Retina (tissue), 1 donor: ENCODE measurements at regions not wholly inside any gene's neighbourhood (a gene's known extent, or its start where the extent isn't known, plus 50 kb on each side); places are given as distances from the start of the nearest gene placed in this dataset.
"Not testable (repeated sequence)": the region's sequence is repeated elsewhere in the genome, so short reads cannot be mapped to it uniquely, and the experiment has no call there.

ENCODE experiments used
- DNase-seq: peaks from one replicate; pipeline ENCODE4 v3.0.0-alpha.2; 2016

DNA sequence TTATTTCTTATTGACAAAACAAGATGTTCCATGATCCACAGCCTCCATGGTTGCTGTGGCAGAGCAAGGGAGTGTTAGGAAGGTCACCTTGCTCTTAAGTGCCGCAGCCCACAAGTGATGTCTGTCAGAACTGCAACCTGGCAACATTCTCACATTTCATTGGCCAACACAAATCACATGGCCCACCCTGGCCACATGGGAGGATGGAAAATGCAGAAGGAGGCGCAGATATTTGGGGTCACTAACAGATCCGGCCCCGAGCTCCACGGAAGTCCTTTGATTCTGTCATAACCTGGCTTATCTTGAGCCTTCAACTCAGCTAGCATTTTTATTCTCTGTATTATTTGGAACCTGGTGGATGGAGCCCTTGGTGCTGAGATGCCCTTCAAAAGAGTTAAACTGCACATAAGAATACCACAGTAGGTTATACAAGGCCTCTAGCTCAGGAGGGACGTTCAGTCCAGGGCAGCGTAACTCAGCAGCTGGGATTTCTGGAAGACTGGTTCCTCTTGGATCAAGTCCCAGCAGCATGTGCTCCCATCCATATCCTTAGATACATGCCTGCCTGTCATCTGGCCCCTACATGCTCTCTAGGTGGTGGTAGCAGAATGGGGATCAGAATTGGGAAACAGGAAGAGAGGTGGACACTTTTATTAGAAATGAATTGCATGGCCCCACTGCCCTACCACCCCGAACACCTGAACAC is 508.1 kb downstream of the HAPSTR1 start:
- no peak for DNase-seq

- DNase-seq, result no peak
Observed at GRCh38 chr16:9602189-9602588, 510.7 kb downstream of the HAPSTR1 start.

- peak; percentile 61 for DNase-seq
Observed at GRCh38 chr16:9603316-9603715, 511.9 kb downstream of the HAPSTR1 start.

- DNase-seq, result no peak
Observed at GRCh38 chr16:9607515-9608230, 516.2 kb downstream of the HAPSTR1 start.

DNA sequence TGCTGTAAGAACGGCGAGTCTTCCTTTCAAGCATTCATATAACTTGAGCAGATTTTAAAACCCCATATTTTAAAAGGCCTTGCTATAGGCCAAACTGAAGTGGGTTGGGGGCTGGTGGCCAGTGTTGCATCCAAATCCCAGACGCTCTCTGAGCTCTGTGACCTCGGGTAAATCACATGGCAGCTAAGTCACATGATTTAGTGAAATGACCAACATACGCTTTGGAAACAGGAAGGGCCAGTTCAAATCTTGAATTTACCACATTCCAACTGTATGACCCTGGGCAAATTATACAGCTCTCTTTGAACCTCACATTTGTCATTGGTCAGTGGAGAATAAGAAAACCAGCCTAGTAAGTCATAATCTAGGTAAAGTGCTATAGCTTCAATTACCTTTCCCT is 519.3 kb downstream of the HAPSTR1 start:
- DNase-seq, result no peak

DNA sequence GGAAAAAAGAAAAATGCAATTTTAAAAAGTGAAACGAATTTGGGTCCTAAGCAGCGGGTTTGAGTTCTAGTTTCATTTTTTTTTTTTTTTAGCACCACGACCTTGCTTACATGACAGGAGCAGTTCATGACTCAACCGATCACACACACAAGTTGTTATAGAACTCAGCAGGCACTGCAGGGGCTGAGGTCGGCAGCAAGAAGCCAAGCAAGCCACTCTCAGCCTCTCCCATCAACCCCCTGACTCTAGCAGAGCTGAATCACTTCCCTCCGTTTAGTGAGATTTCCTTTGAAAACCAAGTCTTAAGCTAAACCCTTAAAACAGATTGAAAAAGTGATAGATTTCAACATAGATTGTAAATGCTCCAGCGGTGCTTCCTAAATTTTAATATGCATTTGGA is 520.8 kb downstream of the HAPSTR1 start:
- no peak for DNase-seq

DNA sequence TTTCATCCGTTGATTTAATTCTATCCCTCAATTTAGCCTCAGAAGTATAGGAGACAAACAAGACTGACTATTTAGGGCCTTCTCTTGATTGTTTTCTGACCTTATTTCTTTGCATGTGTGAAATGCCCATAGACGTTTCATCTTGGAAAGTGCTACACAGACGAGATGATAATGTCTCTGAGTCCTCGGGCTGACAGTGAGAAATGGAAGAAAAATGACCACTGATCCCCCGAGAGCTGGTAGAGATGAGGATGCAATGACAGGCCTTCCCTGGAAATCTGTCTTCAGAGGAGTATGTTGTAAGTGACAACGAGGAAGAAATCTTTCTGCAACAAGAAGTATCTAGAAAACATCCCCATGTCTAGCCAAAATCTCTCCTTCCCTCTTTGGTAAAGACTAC is 522.9 kb downstream of the HAPSTR1 start:
- DNase-seq, result no peak

DNA sequence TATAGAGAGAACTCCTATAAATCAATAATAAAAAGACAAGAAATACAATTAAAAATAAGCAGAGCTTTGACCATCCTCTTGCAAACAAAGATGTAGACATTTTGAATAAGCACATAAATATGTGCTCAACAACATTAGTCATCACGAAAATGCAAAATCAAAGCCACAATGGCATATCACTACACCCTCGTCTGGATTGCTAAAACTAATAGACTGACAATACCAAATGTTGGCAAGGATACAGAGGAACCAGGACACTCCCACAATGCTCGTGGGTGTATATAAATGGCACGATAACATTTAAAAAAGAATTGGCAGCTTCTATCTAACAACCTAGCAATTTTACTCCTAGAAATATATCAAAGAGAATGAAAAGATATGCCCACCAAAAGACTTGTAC is 530.8 kb downstream of the HAPSTR1 start:
- DNase-seq, result no peak

GRCh38 chr16:9625122-9625521 is 533.7 kb downstream of the HAPSTR1 start:
- no peak for DNase-seq

- no peak for DNase-seq
Observed at GRCh38 chr16:9627427-9627826, 536.0 kb downstream of the HAPSTR1 start.

DNA sequence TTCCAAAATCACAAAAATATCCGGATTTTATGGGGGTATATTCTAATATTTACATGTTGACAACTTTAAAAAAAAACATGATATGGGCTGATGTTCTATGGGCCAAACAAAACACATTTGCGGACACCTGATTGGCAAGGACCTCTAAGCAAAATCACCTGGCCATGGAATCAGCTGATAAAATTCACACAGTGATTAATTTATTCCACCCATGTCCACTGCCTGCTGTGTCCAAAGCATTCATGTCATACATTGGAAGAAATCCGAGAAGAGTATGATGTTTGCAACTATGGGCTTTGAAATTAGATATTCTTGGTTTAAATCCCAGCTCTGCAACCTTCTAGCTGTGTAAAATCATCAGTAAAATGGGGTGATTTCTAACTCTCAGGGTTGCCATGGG is 538.7 kb downstream of the HAPSTR1 start:
- no peak for DNase-seq

- no peak for DNase-seq
Observed at GRCh38 chr16:9630985-9631384, 539.5 kb downstream of the HAPSTR1 start.

- DNase-seq, result no peak
Observed at GRCh38 chr16:9633844-9634243, 542.4 kb downstream of the HAPSTR1 start.

GRCh38 chr16:9635150-9635720 is 543.8 kb downstream of the HAPSTR1 start:
- not testable (repeated sequence) for DNase-seq

GRCh38 chr16:9644258-9644657 is 538.0 kb downstream of the GRIN2A start:
- DNase-seq, result no peak

DNA sequence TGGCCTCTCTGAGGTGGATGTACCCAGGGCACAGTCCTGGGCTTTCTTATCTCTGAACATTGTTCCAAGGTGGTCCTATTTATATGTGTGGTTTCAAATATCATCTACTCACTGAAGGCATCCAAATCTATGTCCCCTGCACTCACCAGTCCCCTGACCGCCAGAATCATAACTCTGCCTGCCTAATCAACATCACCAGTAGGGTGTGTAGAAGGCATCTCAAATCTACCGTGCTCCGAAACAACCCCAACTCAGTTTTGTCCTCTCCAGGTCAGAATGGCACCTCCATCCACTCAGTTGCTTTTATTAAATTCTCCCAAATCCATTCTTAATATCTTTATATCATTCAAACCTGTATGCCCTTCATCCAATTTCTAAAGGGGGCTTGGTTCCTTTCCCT is 536.3 kb downstream of the GRIN2A start:
- no peak for DNase-seq

GRCh38 chr16:9647981-9648701 is 534.1 kb downstream of the GRIN2A start:
- peak; percentile 54 for DNase-seq

GRCh38 chr16:9650284-9650683 is 531.9 kb downstream of the GRIN2A start:
- DNase-seq, result no peak

DNA sequence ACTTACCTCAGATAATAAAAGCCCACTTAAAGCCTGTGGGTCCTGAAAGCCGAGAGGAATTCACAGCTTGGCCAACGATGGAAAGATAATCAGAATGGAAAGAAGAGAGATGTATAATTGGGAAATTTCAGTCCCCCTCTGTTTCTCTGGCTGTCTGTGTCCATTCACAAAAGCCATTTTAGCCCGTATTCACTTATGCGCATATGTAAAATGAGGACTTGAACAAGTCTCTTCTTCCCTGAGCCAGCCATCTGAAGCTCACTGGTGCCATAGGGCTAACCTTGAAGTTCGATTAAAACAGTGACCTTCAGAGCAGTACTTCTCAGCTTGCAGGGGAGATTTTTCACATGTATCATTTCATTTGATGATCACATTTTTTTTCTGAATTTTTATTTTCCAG is 527.2 kb downstream of the GRIN2A start:
- DNase-seq, result no peak

DNA sequence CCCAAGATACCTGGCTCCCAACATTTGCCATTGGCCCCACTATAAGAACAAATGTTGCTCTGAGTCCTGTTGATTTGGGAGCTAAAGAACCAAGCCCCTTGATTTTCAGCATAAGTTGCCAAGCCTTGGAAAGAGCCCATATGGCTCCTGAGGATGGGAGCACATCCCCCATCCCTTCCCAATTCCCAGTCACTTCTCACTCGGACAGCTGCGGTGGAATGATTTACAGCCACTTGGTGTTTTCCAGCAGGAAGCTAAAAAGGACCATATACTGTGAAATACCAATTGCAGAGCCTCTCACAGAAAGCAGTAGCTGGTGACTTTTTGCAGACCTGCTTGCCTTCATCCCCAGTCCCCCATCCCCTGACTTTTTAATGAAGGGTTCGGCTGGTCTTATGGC is 524.6 kb downstream of the GRIN2A start:
- DNase-seq, result no peak

DNA sequence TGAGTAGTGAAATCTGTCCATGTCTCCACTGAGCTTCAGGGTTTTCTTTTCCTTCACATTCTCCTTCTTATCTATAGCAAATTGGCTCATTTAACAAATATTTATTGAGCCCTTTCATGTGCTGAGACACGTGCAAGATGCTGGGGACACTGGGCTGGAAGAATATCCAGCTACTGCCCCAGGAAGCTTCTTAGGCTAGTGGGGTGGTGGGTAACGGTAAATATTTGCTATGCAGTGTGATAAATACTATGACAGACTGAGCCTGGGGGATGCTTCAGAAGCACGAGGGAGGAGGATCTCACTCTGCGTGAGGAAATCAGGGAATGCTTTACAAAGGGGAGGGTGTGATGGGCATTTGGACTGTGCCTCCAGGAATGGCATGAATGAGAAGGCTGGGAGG is 524.1 kb downstream of the GRIN2A start:
- DNase-seq, result no peak

- no peak for DNase-seq
Observed at GRCh38 chr16:9658586-9658985, 523.6 kb downstream of the GRIN2A start.

DNA sequence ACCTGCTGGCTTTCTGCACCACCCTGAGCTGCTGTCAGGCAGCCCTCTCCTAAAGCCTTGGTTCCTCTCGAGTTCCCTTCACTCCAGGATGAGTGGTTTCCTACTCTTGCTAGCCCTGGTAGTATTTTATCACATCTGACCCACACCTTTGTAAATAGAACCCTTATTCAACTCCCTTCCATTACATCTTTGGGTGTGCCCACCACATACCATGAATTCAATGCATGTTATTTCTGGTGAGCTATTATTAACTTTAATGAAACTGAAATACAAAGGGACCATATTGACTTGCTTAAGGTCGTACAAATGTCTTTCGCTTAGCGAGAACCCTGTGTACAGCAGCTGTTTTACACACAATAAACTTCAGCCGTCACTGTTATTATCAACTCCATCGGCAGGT is 521.3 kb downstream of the GRIN2A start:
- DNase-seq, result no peak
